ENCODE measurements at regions not wholly inside any gene's neighbourhood (a gene's known extent, or its start where the extent isn't known, plus 50 kb on each side); places are given as distances from the start of the nearest gene placed in this dataset.

GRCh38 chr2:129240061-129240460, 739.4 kb upstream of the RAB6C start:
- no peak overlapping the region for H3K9ac ChIP-seq
- no peaks in the 10 kb centered on the region for H3K9me2 ChIP-seq
- no peaks in the 10 kb centered on the region for H3F3A ChIP-seq (replicated peaks; ENCODE audit: insufficient read depth)
- DNase-seq, result no peak
- no peaks in the 10 kb centered on the region for H3K79me2 ChIP-seq (ENCODE audit: insufficient read depth)
- H3K27ac ChIP-seq (ENCODE audit: low read depth in 2 of 2, low read length in 1 of 2), result no peak overlapping the region
- H3K4me2 ChIP-seq, result no peak overlapping the region
- no peaks in the 10 kb centered on the region for H3K9me3 ChIP-seq
- WGBS (ENCODE audit: low lambda C conversion rate), result 25% methylated on average over 2 of the region's 3 CpGs
- H2AFZ ChIP-seq (ENCODE audit: low read depth), result no peak overlapping the region
- no peaks in the 10 kb centered on the region for H3K4me1 ChIP-seq (ENCODE audit: control insufficient read depth in 1 of 2, insufficient read depth in 2 of 2, low read depth in 1 of 2, low read length in 1 of 2)
- H3K36me3 ChIP-seq (replicated peaks in 1 of 2; ENCODE audit: control insufficient read depth in 1 of 2, insufficient read depth in 2 of 2, low read length in 1 of 2), result no peaks in the 10 kb centered on the region
- no peak overlapping the region for H3K4me3 ChIP-seq (ENCODE audit: low read depth in 2 of 2, low read length in 1 of 2)
- ChIA-PET CTCF (no interaction called here), POLR2A (no interaction called here)
- no peak for TF ChIP-seq TEAD4 (IDR thresholded peaks at IDR 0.05; ENCODE audit: borderline replicate concordance, insufficient read depth)
- no peak for TF ChIP-seq JUND (IDR thresholded peaks at IDR 0.05)
- TF ChIP-seq MEF2A (IDR thresholded peaks at IDR 0.05; ENCODE audit: borderline replicate concordance, low read depth), result no peak
- TF ChIP-seq NRF1 (IDR thresholded peaks at IDR 0.05; ENCODE audit: low read depth, low read length), result no peak
- TF ChIP-seq NFIC (IDR thresholded peaks at IDR 0.05; ENCODE audit: borderline replicate concordance), result no peak
- no peak for TF ChIP-seq ELF1 (IDR thresholded peaks at IDR 0.05)
- no peak for TF ChIP-seq EZH2phosphoT487 (IDR thresholded peaks at IDR 0.05; ENCODE audit: borderline replicate concordance, low read depth)
- TF ChIP-seq EP300 (IDR thresholded peaks at IDR 0.05; ENCODE audit: borderline replicate concordance in 1 of 2, low read depth in 1 of 2, low read length in 1 of 2), result no peak
- TF ChIP-seq USF1 (IDR thresholded peaks at IDR 0.05; ENCODE audit: borderline replicate concordance, low read depth), result no peak
- no peak for TF ChIP-seq SIN3A (IDR thresholded peaks at IDR 0.05; ENCODE audit: borderline replicate concordance, low read depth, low read length)
- no peak for TF ChIP-seq IRF3 (IDR thresholded peaks at IDR 0.05; ENCODE audit: low read depth, low read length)
- TF ChIP-seq FOXJ3 (CRISPR knock-in tag; IDR thresholded peaks at IDR 0.05), result no peak
- no peak for TF ChIP-seq YY1 (IDR thresholded peaks at IDR 0.05; ENCODE audit: low read depth)
- TF ChIP-seq USF2 (IDR thresholded peaks at IDR 0.05; ENCODE audit: borderline replicate concordance, low read depth, low read length), result no peak
- no peak for TF ChIP-seq GABPA (IDR thresholded peaks at IDR 0.05; ENCODE audit: low read depth)
- TF ChIP-seq SMC3 (IDR thresholded peaks at IDR 0.05; ENCODE audit: low read depth, low read length), result no peak
- no peak for TF ChIP-seq RXRA (IDR thresholded peaks at IDR 0.05; ENCODE audit: borderline replicate concordance, low read depth)
- no peaks in the 10 kb centered on the region for H4K20me1 ChIP-seq (ENCODE audit: insufficient read depth)
- no peaks in the 10 kb centered on the region for H3K27me3 ChIP-seq (ENCODE audit: insufficient read depth)

GRCh38 chr2:129242269-129242668, 737.2 kb upstream of the RAB6C start:
- no peaks in the 10 kb centered on the region for H3F3A ChIP-seq (replicated peaks; ENCODE audit: insufficient read depth)
- H3K9me2 ChIP-seq, result no peaks in the 10 kb centered on the region
- H3K79me2 ChIP-seq (ENCODE audit: insufficient read depth), result no peaks in the 10 kb centered on the region
- no peak overlapping the region for H3K27ac ChIP-seq (ENCODE audit: low read depth in 2 of 2, low read length in 1 of 2)
- H3K4me3 ChIP-seq (ENCODE audit: low read depth in 2 of 2, low read length in 1 of 2), result no peak overlapping the region
- H3K9ac ChIP-seq, result no peak overlapping the region
- H3K4me1 ChIP-seq (ENCODE audit: control insufficient read depth in 1 of 2, insufficient read depth in 2 of 2, low read depth in 1 of 2, low read length in 1 of 2), result no peaks in the 10 kb centered on the region
- no peak overlapping the region for H2AFZ ChIP-seq (ENCODE audit: low read depth)
- no peaks in the 10 kb centered on the region for H3K36me3 ChIP-seq (replicated peaks in 1 of 2; ENCODE audit: control insufficient read depth in 1 of 2, insufficient read depth in 2 of 2, low read length in 1 of 2)
- WGBS (ENCODE audit: low lambda C conversion rate), result 9% methylated on average over 5 of the region's 5 CpGs
- H3K27me3 ChIP-seq (ENCODE audit: insufficient read depth), result no peaks in the 10 kb centered on the region
- no peak for DNase-seq
- no peaks in the 10 kb centered on the region for H3K9me3 ChIP-seq
- ChIA-PET CTCF (no interaction called here), POLR2A (no interaction called here)
- no peaks in the 10 kb centered on the region for H4K20me1 ChIP-seq (ENCODE audit: insufficient read depth)
- no peak overlapping the region for H3K4me2 ChIP-seq
- no peak for TF ChIP-seq TAF1 (IDR thresholded peaks at IDR 0.05; ENCODE audit: borderline replicate concordance, low read depth, low read length)
- no peak for TF ChIP-seq USF1 (IDR thresholded peaks at IDR 0.05; ENCODE audit: borderline replicate concordance, low read depth)
- TF ChIP-seq PBX3 (IDR thresholded peaks at IDR 0.05), result no peak
- no peak for TF ChIP-seq RFX5 (IDR thresholded peaks at IDR 0.05; ENCODE audit: low read length)
- TF ChIP-seq POLR2AphosphoS5 (IDR thresholded peaks at IDR 0.05; ENCODE audit: low read depth, low read length), result no peak
- no peak for TF ChIP-seq GATA2 (CRISPR knock-in tag; IDR thresholded peaks at IDR 0.05)
- TF ChIP-seq NRF1 (IDR thresholded peaks at IDR 0.05; ENCODE audit: low read depth, low read length), result no peak
- TF ChIP-seq RAD21 (IDR thresholded peaks at IDR 0.05; ENCODE audit: low read length), result no peak
- TF ChIP-seq GABPA (IDR thresholded peaks at IDR 0.05; ENCODE audit: low read depth), result no peak

All from SK-N-SH (cell line).